ENCODE measurements at regions not wholly inside any gene's neighbourhood (a gene's known extent, or its start where the extent isn't known, plus 50 kb on each side); places are given as distances from the start of the nearest gene placed in this dataset.

- H3K4me2 ChIP-seq (ENCODE audit: insufficient read depth, low read length) = no peak overlapping the region
- 19% methylated on average over 5 of the region's 6 CpGs for WGBS (ENCODE audit: insufficient coverage, low coverage, missing lambda C conversion rate)
- no peaks in the 10 kb centered on the region for H3K9me3 ChIP-seq (replicated peaks; ENCODE audit: control insufficient read depth, insufficient read depth, low read depth, low read length)
- no peaks in the 10 kb centered on the region for H3K4me1 ChIP-seq (replicated peaks in 1 of 2; ENCODE audit: control insufficient read depth in 2 of 2, insufficient read depth in 2 of 2, low read length in 2 of 2)
- no peak overlapping the region for H3K4me3 ChIP-seq
- H4K20me1 ChIP-seq (replicated peaks; ENCODE audit: control insufficient read depth, insufficient read depth, low read length) = no peaks in the 10 kb centered on the region
- intact Hi-C loops (cut with micrococcal nuclease) = no loop called here
- H2AFZ ChIP-seq (ENCODE audit: low read depth, low read length) = no peak overlapping the region
- no TSS peak for BruUV-seq (replicated peaks)
- ATAC-seq (no peak), FAIRE-seq (no peak), DNase-seq (ENCODE audit: extremely low read depth in 1 of 4, low spot score in 3 of 4) (peak in 1 of 4 experiments; percentile 3)
- no peaks in the 10 kb centered on the region for H3K36me3 ChIP-seq (ENCODE audit: control insufficient read depth, insufficient read depth, low read length)
- no peak overlapping the region for H3K9ac ChIP-seq (ENCODE audit: insufficient read depth in 1 of 2, low read depth in 2 of 2, low read length in 2 of 2)
- no peak overlapping the region for H3K27ac ChIP-seq (ENCODE audit: extremely low read depth, low read depth, low read length)
- no peaks in the 10 kb centered on the region for H3K27me3 ChIP-seq (ENCODE audit: control insufficient read depth in 2 of 2, insufficient read depth in 2 of 2, low read length in 2 of 2)
- POLR2A ChIA-PET = no interaction called here
- no peaks in the 10 kb centered on the region for H3K79me2 ChIP-seq (ENCODE audit: control insufficient read depth, insufficient read depth, low read length)
- CTCF ChIA-PET (ENCODE audit: low intra/inter-chr PET ratio) = no interaction called here
- in situ Hi-C loops (cut with MboI) = no loop called here
- no peaks in the 10 kb centered on the region for H3K9me1 ChIP-seq (ENCODE audit: control insufficient read depth, insufficient read depth, low read length)
- TF ChIP-seq, protein P1, sequence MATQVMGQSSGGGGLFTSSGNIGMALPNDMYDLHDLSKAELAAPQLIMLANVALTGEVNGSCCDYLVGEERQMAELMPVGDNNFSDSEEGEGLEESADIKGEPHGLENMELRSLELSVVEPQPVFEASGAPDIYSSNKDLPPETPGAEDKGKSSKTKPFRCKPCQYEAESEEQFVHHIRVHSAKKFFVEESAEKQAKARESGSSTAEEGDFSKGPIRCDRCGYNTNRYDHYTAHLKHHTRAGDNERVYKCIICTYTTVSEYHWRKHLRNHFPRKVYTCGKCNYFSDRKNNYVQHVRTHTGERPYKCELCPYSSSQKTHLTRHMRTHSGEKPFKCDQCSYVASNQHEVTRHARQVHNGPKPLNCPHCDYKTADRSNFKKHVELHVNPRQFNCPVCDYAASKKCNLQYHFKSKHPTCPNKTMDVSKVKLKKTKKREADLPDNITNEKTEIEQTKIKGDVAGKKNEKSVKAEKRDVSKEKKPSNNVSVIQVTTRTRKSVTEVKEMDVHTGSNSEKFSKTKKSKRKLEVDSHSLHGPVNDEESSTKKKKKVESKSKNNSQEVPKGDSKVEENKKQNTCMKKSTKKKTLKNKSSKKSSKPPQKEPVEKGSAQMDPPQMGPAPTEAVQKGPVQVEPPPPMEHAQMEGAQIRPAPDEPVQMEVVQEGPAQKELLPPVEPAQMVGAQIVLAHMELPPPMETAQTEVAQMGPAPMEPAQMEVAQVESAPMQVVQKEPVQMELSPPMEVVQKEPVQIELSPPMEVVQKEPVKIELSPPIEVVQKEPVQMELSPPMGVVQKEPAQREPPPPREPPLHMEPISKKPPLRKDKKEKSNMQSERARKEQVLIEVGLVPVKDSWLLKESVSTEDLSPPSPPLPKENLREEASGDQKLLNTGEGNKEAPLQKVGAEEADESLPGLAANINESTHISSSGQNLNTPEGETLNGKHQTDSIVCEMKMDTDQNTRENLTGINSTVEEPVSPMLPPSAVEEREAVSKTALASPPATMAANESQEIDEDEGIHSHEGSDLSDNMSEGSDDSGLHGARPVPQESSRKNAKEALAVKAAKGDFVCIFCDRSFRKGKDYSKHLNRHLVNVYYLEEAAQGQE (IDR thresholded peaks at IDR 0.05; ENCODE audit: borderline replicate concordance) = no peak
- TF ChIP-seq, protein P1 (CRISPR knock-in tag; IDR thresholded peaks at IDR 0.05; ENCODE audit: low read depth) = no peak
- TF ChIP-seq, protein P2, sequence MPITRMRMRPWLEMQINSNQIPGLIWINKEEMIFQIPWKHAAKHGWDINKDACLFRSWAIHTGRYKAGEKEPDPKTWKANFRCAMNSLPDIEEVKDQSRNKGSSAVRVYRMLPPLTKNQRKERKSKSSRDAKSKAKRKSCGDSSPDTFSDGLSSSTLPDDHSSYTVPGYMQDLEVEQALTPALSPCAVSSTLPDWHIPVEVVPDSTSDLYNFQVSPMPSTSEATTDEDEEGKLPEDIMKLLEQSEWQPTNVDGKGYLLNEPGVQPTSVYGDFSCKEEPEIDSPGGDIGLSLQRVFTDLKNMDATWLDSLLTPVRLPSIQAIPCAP (CRISPR knock-in tag; IDR thresholded peaks at IDR 0.05; ENCODE audit: borderline replicate concordance) = no peak
- TF ChIP-seq NR2C2 (CRISPR knock-in tag; IDR thresholded peaks at IDR 0.05) (no peak), NR2C2 (tag; IDR thresholded peaks at IDR 0.05) (peak; percentile 45; the same call in 1 of the 2 replicates), FOSL1 (tag; conservative IDR thresholded peaks at IDR 0.05) (peak; percentile 60), ZNF77 (CRISPR knock-in tag; IDR thresholded peaks at IDR 0.05) (no peak), ZNF143 (CRISPR knock-in tag; IDR thresholded peaks at IDR 0.05) (no peak), JUND (IDR thresholded peaks at IDR 0.05; ENCODE audit: borderline replicate concordance, low read depth, low read length) (peak; percentile 18; the same call in 1 of the 2 replicates), JUND (tag; IDR thresholded peaks at IDR 0.05; ENCODE audit: borderline replicate concordance, low read depth, low read length) (no peak), NUFIP1 (IDR thresholded peaks at IDR 0.05; ENCODE audit: partially characterized antibody) (no peak), ILF3 (IDR thresholded peaks at IDR 0.05; ENCODE audit: borderline replicate concordance) (no peak), RAD21 (CRISPR knock-in tag; conservative IDR thresholded peaks at IDR 0.05 in 1 of 2, IDR thresholded peaks at IDR 0.05 in 1 of 2) (no peak), XRCC3 (IDR thresholded peaks at IDR 0.05) (no peak)
Measured at GRCh38 chr13:40130871-40131636, 475.6 kb downstream of the COG6 start.
